Skeletal muscle tissue (tissue), 3 donors: ENCODE measurements at regions not wholly inside any gene's neighbourhood (a gene's known extent, or its start where the extent isn't known, plus 50 kb on each side); places are given as distances from the start of the nearest gene placed in this dataset.

ENCODE experiments used
- H3K27ac ChIP-seq: one replicate; pipeline ENCODE4 v1.7.0; 2013; ENCODE audit warnings: mild to moderate bottlenecking, low read depth, low read length, inconsistent platforms
- H3K27me3 ChIP-seq, 3 donors: one replicate each; pipeline ENCODE4 v1.7.0; 2013; ENCODE audit warnings: low read length in 3 of 3; ENCODE audit not compliant: control insufficient read depth in 3 of 3, insufficient read depth in 3 of 3
- H3K36me3 ChIP-seq, 3 donors: one replicate each; pipeline ENCODE4 v1.7.0; 2013; ENCODE audit warnings: low read length in 3 of 3; ENCODE audit not compliant: control insufficient read depth in 3 of 3, insufficient read depth in 3 of 3
- H3K4me1 ChIP-seq, 3 donors: one replicate each; pipeline ENCODE4 v1.7.0; 2013; ENCODE audit warnings: low read length in 3 of 3, mild to moderate bottlenecking in 3 of 3; ENCODE audit not compliant: control insufficient read depth in 3 of 3, insufficient read depth in 3 of 3
- H3K4me3 ChIP-seq, 3 donors: one replicate each; pipeline ENCODE4 v1.7.0; 2013; ENCODE audit warnings: low read length in 3 of 3
- H3K9ac ChIP-seq, 3 donors: one replicate each; pipeline ENCODE4 v1.7.0; 2013; ENCODE audit warnings: low read length in 3 of 3, mild to moderate bottlenecking in 3 of 3, moderate library complexity in 2 of 3, low read depth in 1 of 3
- H3K9me3 ChIP-seq, 3 donors: one replicate each; pipeline ENCODE4 v1.7.0; 2013; ENCODE audit warnings: low read length in 3 of 3; ENCODE audit not compliant: control insufficient read depth in 3 of 3
- donor health status: Osteomylitis.

DNA sequence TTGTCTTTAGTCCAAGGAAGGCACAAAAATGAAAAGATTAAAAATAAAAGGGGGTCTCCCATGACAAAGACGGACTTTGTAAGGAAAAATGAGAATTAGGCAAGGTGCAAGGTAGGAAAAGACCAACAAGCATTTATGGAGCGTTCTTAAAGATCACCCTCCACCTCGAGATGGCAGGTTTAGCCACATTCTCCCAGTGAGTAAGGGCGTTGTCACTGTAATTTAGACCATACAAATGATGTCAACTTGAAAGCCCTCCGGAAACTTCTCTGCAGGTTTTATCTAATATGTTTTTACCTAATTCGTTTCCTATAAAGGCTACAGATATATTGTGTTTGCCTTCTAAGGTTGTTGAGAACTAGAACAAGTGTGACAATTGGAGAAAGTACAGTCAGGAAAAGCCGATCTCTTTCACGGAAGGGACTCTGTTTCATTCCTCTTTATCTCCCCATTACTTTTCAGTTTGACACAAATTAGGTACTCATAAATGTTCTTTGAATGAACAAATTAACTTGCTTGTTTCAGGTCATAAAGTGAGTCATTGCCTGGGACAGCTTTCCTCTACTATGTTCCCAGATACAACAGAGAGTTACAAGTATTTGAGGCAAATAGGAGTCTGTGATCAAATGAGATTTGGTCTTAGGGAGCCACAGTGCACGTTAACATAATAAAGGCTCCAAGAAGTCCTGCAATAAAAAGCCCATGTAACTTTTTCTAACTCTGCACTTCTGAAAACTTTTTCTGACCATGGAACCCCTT, 102.6 kb upstream of the HABP2 start:
- Histone ChIP-seq H3K9ac (no peak overlapping the region), H3K9me3 (no peaks in the 10 kb centered on the region), H3K4me1 (peaks cover 0 to 2% (median 0%) of the 10 kb centered on the region in 3 donors), H3K27ac (no peak overlapping the region), H3K27me3 (peaks cover 9 to 17% (median 16%) of the 10 kb centered on the region in 3 donors), H3K36me3 (no peaks in the 10 kb centered on the region), H3K4me3 (no peak overlapping the region)

DNA sequence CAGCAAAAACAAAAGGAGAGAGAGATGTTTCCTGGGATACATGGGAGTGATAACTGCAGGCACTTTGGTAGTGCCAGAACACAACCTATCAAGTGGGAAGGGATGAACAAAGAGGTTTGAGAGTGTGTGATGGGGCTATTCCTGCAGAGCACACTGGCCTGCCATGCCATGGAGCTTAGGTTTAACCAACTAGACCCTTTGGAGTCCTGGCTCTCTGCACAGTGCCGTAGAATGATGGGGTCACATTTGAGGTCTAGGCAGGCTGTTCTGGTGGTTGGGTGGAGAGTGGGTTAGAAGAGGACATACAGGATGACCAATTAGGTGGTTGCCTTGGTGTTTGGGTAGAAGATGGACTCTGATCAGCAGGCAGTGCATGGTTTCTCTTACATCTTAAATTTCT, 101.9 kb upstream of the HABP2 start:
- H3K4me1 ChIP-seq, result peaks cover 0 to 2% (median 0%) of the 10 kb centered on the region in 3 donors
- H3K27ac ChIP-seq, result no peak overlapping the region
- H3K27me3 ChIP-seq, result peaks cover 9 to 17% (median 16%) of the 10 kb centered on the region in 3 donors
- H3K9me3 ChIP-seq, result no peaks in the 10 kb centered on the region
- H3K36me3 ChIP-seq, result no peaks in the 10 kb centered on the region
- no peak overlapping the region for H3K4me3 ChIP-seq
- H3K9ac ChIP-seq, result no peak overlapping the region

DNA sequence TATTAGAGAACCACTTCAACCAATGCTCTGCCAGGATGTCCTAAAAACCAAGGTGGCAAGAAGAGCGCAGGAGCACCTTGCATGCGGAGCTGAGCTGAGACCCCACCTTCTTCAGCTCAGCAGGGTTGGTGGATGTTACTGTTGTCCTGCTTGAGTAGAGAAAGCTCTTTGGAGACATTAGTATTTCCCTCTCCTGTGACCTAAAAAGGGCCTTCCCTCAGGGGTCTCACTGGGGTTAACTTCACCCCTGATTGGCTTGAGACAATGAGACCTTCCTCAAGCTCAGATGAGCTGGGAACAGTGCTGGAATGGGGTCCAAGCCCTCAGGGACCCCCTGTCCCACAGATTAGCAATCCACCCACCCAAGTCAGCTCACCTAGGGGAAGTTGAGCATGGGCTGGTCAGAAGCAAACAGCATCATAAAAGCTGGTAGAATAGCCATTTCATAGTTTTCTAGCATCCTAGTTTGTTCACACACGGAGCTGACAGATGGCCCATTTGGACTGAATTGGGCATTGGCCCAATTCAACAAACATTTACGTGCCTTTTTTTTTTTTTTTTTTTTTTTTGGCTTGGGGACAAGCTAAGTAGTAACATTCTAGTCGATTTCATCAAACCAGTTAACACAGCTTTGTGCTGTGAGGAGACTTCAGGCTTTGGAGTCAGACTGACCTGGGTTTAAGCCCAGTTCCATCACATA, 100.6 kb upstream of the HABP2 start:
- no peaks in the 10 kb centered on the region for H3K36me3 ChIP-seq
- no peak overlapping the region for H3K27ac ChIP-seq
- peaks cover 0 to 2% (median 0%) of the 10 kb centered on the region in 3 donors for H3K4me1 ChIP-seq
- no peaks in the 10 kb centered on the region for H3K9me3 ChIP-seq
- H3K4me3 ChIP-seq, result no peak overlapping the region
- no peak overlapping the region for H3K9ac ChIP-seq
- H3K27me3 ChIP-seq, result peaks cover 9 to 16% (median 15%) of the 10 kb centered on the region in 3 donors

DNA sequence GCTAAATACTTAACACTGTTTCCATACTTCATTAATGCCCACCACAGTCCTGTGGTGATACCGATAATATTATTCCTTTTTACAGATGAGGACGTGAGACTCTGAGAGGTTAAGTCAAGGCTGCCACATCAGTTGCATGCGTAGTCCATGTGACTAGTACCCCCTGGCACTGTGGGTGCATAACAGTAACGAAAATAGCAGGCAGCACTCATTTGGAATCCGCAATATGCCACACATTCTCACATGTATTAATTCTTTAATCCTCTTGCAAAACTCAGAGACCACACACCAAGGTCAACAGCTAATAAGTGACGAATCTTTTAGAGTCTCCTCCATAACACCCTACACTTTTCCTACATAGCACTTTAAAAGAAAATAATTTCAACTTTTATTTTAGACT, 99.5 kb upstream of the HABP2 start:
- Histone ChIP-seq H3K27me3 (peaks cover 9 to 16% (median 15%) of the 10 kb centered on the region in 3 donors), H3K9ac (no peak overlapping the region), H3K27ac (no peak overlapping the region), H3K9me3 (no peaks in the 10 kb centered on the region), H3K4me1 (peaks cover 0 to 2% (median 0%) of the 10 kb centered on the region in 3 donors), H3K36me3 (no peaks in the 10 kb centered on the region), H3K4me3 (no peak overlapping the region)

DNA sequence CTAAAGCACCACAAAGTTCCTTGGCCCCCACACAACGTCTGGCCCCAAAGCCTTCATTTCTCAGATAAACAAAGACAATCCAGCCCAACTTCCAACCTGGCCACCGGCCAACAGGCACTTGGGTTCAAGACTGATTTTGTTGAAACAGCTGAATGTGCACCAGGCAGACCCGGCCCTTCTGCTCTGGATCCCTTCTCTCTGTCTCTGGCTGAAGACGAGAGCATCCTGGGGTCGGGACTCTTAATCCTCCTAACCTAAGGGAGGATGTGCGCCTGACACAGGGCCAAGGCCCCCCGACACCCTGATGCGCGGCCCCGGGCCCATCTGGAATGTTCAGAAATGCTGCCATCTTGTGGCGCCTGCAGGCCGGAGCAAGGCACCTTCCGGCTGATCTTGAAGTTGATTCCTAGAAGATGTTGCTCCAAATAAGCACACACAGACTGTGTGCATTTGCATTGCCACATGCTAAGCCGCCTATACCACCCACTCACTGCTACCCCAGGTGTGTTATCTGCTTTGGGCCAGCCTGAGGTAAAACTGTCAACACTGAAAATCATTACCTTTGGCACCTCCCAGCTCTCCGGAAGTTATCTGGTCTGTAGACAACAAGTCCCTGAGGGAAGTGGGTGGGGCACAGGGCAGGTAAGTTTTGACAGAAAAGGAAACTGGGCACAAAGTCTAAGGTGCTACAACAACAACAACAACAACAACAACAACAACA, 98.4 kb upstream of the HABP2 start:
- H3K4me3 ChIP-seq, result no peak overlapping the region

DNA sequence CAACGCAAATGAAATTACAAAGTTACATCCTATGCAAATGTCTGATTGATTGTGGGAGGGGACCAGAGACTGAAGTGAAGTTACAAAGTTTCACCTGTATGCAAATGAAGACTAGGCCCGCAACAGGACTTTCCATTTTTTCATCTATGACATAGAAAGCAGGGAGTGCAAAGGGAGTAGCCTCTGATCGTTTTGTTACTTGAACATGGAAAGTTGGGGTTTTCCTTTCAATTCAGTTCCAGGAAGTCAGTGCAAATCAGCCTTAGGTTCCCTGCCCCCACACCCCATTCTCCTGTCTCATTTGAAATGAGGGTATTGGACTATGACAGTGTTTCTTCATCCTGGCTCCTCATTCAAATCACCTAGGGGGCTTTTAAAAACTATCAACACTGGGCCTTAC, 96.9 kb upstream of the HABP2 start:
- Histone ChIP-seq H3K4me1 (peaks cover 0 to 2% (median 0%) of the 10 kb centered on the region in 3 donors), H3K27me3 (peaks cover 2 to 11% (median 11%) of the 10 kb centered on the region in 3 donors), H3K4me3 (no peak overlapping the region), H3K27ac (no peak overlapping the region), H3K9ac (no peak overlapping the region), H3K9me3 (no peaks in the 10 kb centered on the region), H3K36me3 (no peaks in the 10 kb centered on the region)

More for the DNA sequence above, 98.4 kb upstream of the HABP2 start:
- Histone ChIP-seq H3K4me1 (peaks cover 0 to 2% (median 0%) of the 10 kb centered on the region in 3 donors), H3K27ac (no peak overlapping the region), H3K27me3 (peaks cover 4 to 16% (median 15%) of the 10 kb centered on the region in 3 donors), H3K9ac (no peak overlapping the region), H3K9me3 (no peaks in the 10 kb centered on the region), H3K36me3 (no peaks in the 10 kb centered on the region)

DNA sequence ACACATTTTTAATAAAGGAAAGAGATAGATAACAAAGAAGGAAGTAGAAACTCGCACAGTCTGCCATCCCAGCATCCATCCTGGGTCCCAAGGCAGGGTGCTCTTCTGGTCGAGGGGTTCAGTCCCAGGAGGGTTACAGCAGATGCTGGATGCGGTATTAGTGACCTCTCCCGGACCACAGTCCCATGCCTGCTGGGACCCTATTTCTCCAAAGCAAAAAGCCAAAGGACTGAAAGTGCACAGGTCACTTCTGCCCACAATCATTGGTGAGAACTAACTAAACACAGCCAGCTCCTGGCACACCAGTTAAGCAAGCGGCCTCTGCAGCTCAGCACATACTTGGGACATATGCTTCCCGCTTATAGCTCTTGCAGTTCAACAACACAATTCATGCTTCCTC, 96.1 kb upstream of the HABP2 start:
- no peak overlapping the region for H3K27ac ChIP-seq
- no peaks in the 10 kb centered on the region for H3K9me3 ChIP-seq
- no peaks in the 10 kb centered on the region for H3K36me3 ChIP-seq

DNA sequence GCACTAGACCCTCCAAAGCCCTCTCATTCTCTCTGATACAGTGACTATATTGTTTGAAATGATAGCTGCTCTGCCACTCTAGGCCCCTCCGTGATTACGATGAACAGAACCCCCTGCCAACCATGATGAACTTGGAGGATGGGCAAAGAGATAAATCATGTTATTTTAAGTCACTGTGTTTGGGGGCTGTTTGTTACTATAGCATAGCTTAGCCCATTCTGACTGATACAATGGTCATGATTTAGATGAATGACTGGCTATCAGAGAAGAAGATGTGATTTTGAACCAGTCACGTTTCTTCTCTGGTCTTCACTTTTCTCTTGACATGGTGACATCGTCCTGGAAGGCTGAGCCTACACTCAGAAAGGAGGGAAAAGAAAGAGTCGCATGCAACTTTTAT, 95.4 kb upstream of the HABP2 start:
- H3K36me3 ChIP-seq, result no peaks in the 10 kb centered on the region
- peaks cover 2 to 11% (median 6%) of the 10 kb centered on the region in 3 donors for H3K27me3 ChIP-seq
- H3K27ac ChIP-seq, result no peak overlapping the region
- no peak overlapping the region for H3K9ac ChIP-seq
- H3K4me1 ChIP-seq, result peaks cover 0 to 2% (median 0%) of the 10 kb centered on the region in 3 donors
- no peak overlapping the region for H3K4me3 ChIP-seq
- no peaks in the 10 kb centered on the region for H3K9me3 ChIP-seq

More for the DNA sequence above, 96.1 kb upstream of the HABP2 start:
- Histone ChIP-seq H3K4me3 (no peak overlapping the region), H3K9ac (no peak overlapping the region), H3K27me3 (peaks cover 2 to 11% (median 8%) of the 10 kb centered on the region in 3 donors), H3K4me1 (peaks cover 0 to 2% (median 0%) of the 10 kb centered on the region in 3 donors)

DNA sequence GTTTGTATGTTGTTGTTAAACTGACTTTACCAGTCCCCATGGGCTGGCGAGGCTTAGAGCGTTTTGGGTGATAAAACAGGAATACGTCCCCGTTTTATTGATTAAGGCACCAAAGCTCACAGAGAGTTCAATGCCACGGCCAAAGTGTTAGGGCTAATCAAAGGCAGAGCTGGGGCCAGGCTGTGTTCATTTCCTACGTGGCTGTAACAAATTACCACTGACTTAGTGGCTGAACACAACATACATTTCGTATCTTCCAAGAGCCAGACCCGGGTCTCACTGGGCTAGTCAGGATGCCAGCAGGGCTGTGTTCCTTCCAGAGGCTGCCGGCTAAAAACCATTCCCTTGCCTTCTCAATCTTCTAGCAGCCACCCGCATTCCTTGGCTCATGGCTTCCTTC, 94.4 kb upstream of the HABP2 start:
- H3K9me3 ChIP-seq, result no peaks in the 10 kb centered on the region
- H3K27ac ChIP-seq, result no peak overlapping the region
- no peak overlapping the region for H3K4me3 ChIP-seq
- H3K9ac ChIP-seq, result no peak overlapping the region
- H3K27me3 ChIP-seq, result peaks cover 0 to 4% (median 3%) of the 10 kb centered on the region in 3 donors
- peaks cover 0 to 2% (median 0%) of the 10 kb centered on the region in 3 donors for H3K4me1 ChIP-seq
- no peaks in the 10 kb centered on the region for H3K36me3 ChIP-seq
